HCT116 (cell line): ENCODE measurements at regions not wholly inside any gene's neighbourhood (a gene's known extent, or its start where the extent isn't known, plus 50 kb on each side); places are given as distances from the start of the nearest gene placed in this dataset.
A peak's percentile ranks its signal among the peaks of the same experiment; 100 is the strongest.

Experiments used
- ATAC-seq: fragments of 200-7000 bp; cut with Tn5 transposase; 2 replicates; pipeline ENCODE4 v1.9.1; 2020; ENCODE audit warnings: mild to moderate bottlenecking, moderate library complexity
- BruUV-seq: library from RNA; stranded (reverse); fragments of 400-500 nt; replicated peaks from 2 replicates; lab custom pipeline; 2021; lab: Mats Ljungman, UMichigan
- CTCF ChIA-PET: fragments of 300-600 bp; sonication (Branson Sonifier 250); formaldehyde crosslinking; loops from one replicate; lab custom pipeline; 2021; ENCODE audit warnings: antibody characterized with exemption; lab: Charles Lee
- POLR2A ChIA-PET: fragments of 300-600, 350-600 bp; sonication (Branson Sonifier 250); formaldehyde crosslinking; loops from one replicate; lab custom pipeline; 2021; ENCODE audit warnings: antibody characterized with exemption; lab: Charles Lee
- RAD21 ChIA-PET, 2 experiments: fragments of 300-600 bp; sonication (Branson Sonifier 250); formaldehyde crosslinking; loops; one replicate each; lab custom pipeline; 2023; ENCODE audit warnings: low total read pairs in 2 of 2; ENCODE audit not compliant: uncharacterized antibody in 2 of 2, unreplicated experiment in 2 of 2, low non-redundant PET in 1 of 2; lab: Charles Lee
- DNase-seq: peaks from one replicate; pipeline ENCODE4 v3.0.0-alpha.2; 2010; ENCODE audit warnings: low read depth, low spot score
- H2AFZ ChIP-seq: fragments of 200-600 bp; shearing (Covaris generic), sonication (generic); 2 replicates; pipeline ENCODE4 v1.6.1; 2017; ENCODE audit warnings: low read depth, mixed run types, mixed read lengths, antibody characterized with exemption, low read length; ENCODE audit not compliant: poor library complexity, severe bottlenecking
- H3K27ac ChIP-seq: 2 replicates; pipeline ENCODE4 v1.5.1; 2012; ENCODE audit warnings: low read depth, low read length
- H3K27me3 ChIP-seq: fragments of 200-600 bp; sonication (generic); 2 replicates; pipeline ENCODE4 v1.6.1; 2016; ENCODE audit warnings: mixed run types, low read length, mixed read lengths; ENCODE audit not compliant: insufficient read depth
- H3K36me3 ChIP-seq, 2 experiments: fragments of 200-500 bp in 1 of 2; fragments of 200-600 bp in 1 of 2; sonication (Bioruptor generic) in 1 of 2; sonication (generic) in 1 of 2; 2 replicates each; pipeline versions ENCODE4 v1.5.1 to v1.6.1; 2014 to 2016; ENCODE audit warnings: low read length in 2 of 2, inconsistent platforms in 1 of 2, mixed read lengths in 1 of 2, mixed run types in 1 of 2; ENCODE audit not compliant: insufficient read depth in 2 of 2, control insufficient read depth in 1 of 2
- H3K4me1 ChIP-seq, 2 experiments: fragments of 200-600 bp in 1 of 2; sonication (generic) in 1 of 2; 2 replicates each; pipeline versions ENCODE4 v1.5.1 to v1.6.1; 2012 to 2017; ENCODE audit warnings: low read length in 2 of 2, inconsistent platforms in 1 of 2, mild to moderate bottlenecking in 1 of 2, mixed read lengths in 1 of 2, mixed run types in 1 of 2, moderate library complexity in 1 of 2; ENCODE audit not compliant: insufficient read depth in 2 of 2, control insufficient read depth in 1 of 2
- H3K4me2 ChIP-seq: fragments of 200-600 bp; sonication (generic); 2 replicates; pipeline ENCODE4 v1.6.1; 2017; ENCODE audit warnings: mixed run types, low read length, mixed read lengths
- H3K4me3 ChIP-seq, 2 experiments: fragments of 200-600 bp in 1 of 2; sonication (generic) in 1 of 2; replicated peaks in 1 of 2; 2 replicates each; pipeline ENCODE4 v1.5.1; 2011 to 2016; ENCODE audit warnings: low read length in 2 of 2, control low read depth in 1 of 2, low read depth in 1 of 2, mild to moderate bottlenecking in 1 of 2, mixed read lengths in 1 of 2, mixed run types in 1 of 2
- H3K79me2 ChIP-seq: fragments of 200-600 bp; sonication (generic); 2 replicates; pipeline ENCODE4 v1.6.1; 2017; ENCODE audit warnings: mild to moderate bottlenecking, mixed run types, low read length, moderate library complexity, mixed read lengths; ENCODE audit not compliant: insufficient read depth
- H3K9ac ChIP-seq: fragments of 200-600 bp; sonication (generic); 2 replicates; pipeline ENCODE4 v1.6.1; 2016; ENCODE audit warnings: low read length, mixed read lengths
- H3K9me2 ChIP-seq: fragments of 200-600 bp; sonication (generic), shearing (Covaris generic); 2 replicates; pipeline ENCODE4 v1.6.1; 2017; ENCODE audit warnings: mixed run types, mild to moderate bottlenecking, moderate library complexity; ENCODE audit not compliant: insufficient read depth
- H3K9me3 ChIP-seq, 2 experiments: fragments of 200-500 bp in 1 of 2; fragments of 200-600 bp in 1 of 2; sonication (Bioruptor generic) in 1 of 2; sonication (generic) in 1 of 2; 2 replicates each; pipeline ENCODE4 v1.6.1; 2014 to 2017; ENCODE audit warnings: low read length in 2 of 2, mixed read lengths in 2 of 2, inconsistent platforms in 1 of 2, low read depth in 1 of 2, mild to moderate bottlenecking in 1 of 2, mixed run types in 1 of 2, moderate library complexity in 1 of 2; ENCODE audit not compliant: control insufficient read depth in 1 of 2, insufficient read depth in 1 of 2
- H4K20me1 ChIP-seq: fragments of 200-600 bp; sonication (generic), shearing (Covaris generic); 2 replicates; pipeline ENCODE4 v1.6.1; 2017; ENCODE audit warnings: mixed run types, mild to moderate bottlenecking, moderate library complexity; ENCODE audit not compliant: insufficient read depth
- ATF3 ChIP-seq: IDR thresholded peaks from 2 replicates; pipeline ENCODE4 v1.6.1; 2012
- CBX3 ChIP-seq: IDR thresholded peaks from 2 replicates; pipeline ENCODE4 v1.6.1; 2012; ENCODE audit warnings: low read depth
- CEBPB ChIP-seq: IDR thresholded peaks from 2 replicates; pipeline ENCODE4 v1.6.1; 2012; ENCODE audit warnings: low read depth
- CTCF ChIP-seq, 3 experiments: fragments of 200-600 bp in 1 of 3; sonication (generic) in 1 of 3; IDR thresholded peaks in 2 of 3; conservative IDR thresholded peaks in 1 of 3; 2 replicates each; pipeline ENCODE4 v1.5.1; 2012 to 2017; ENCODE audit warnings: low read depth in 2 of 3, low read length in 2 of 3, antibody characterized with exemption in 1 of 3, borderline replicate concordance in 1 of 3, control low read depth in 1 of 3, mild to moderate bottlenecking in 1 of 3, mixed read lengths in 1 of 3, mixed run types in 1 of 3, moderate library complexity in 1 of 3; ENCODE audit not compliant: insufficient read depth in 1 of 3
- ELF1 ChIP-seq: IDR thresholded peaks from 2 replicates; pipeline ENCODE4 v1.6.1; 2012; ENCODE audit warnings: low read depth, borderline replicate concordance
- EZH2 ChIP-seq: fragments of 200-600 bp; sonication (generic); IDR thresholded peaks from 2 replicates; pipeline ENCODE4 v1.6.1; 2017; ENCODE audit warnings: antibody characterized with exemption, mixed run types
- EZH2phosphoT487 ChIP-seq: fragments of 200-600 bp; IDR thresholded peaks from 2 replicates; pipeline ENCODE4 v1.6.1; 2018; ENCODE audit warnings: antibody characterized with exemption, borderline replicate concordance
- MAX ChIP-seq: IDR thresholded peaks from 2 replicates; pipeline ENCODE4 v1.6.1; 2012
- SP1 ChIP-seq: IDR thresholded peaks from 2 replicates; pipeline ENCODE4 v1.6.1; 2012; ENCODE audit warnings: low read depth
- SRF ChIP-seq: IDR thresholded peaks from 2 replicates; pipeline ENCODE4 v1.6.1; 2012; ENCODE audit warnings: low read depth
- YY1 ChIP-seq: IDR thresholded peaks from 2 replicates; pipeline ENCODE4 v1.6.1; 2011; ENCODE audit warnings: low read length, low read depth, moderate library complexity, mild to moderate bottlenecking; ENCODE audit not compliant: insufficient replicate concordance; ENCODE audit errors: extremely low read depth
- ZBTB33 ChIP-seq: IDR thresholded peaks from 2 replicates; pipeline ENCODE4 v1.6.1; 2011; ENCODE audit warnings: mild to moderate bottlenecking, low read length, moderate library complexity; ENCODE audit not compliant: insufficient replicate concordance; ENCODE audit errors: extremely low read depth
- intact Hi-C: fragments of 100-400 bp; cut with micrococcal nuclease; formaldehyde crosslinking; loops from 2 replicates; pipeline ENCODE4 v1.10.0; 2022

- Histone ChIP-seq H3K9ac (no peak overlapping the region), H3K79me2 (no peaks in the 10 kb centered on the region), H3K27me3 (no peaks in the 10 kb centered on the region), H3K27ac (no peak overlapping the region), H3K4me3 (no peak overlapping the region), H4K20me1 (no peaks in the 10 kb centered on the region), H3K4me2 (no peak overlapping the region), H3K4me1 (peaks cover 0 to 3% of the 10 kb centered on the region in 2 experiments; a peak in 1 of 4 replicates), H3K9me3 (no peaks in the 10 kb centered on the region), H2AFZ (peak overlapping the region; percentile 38), H3K9me2 (no peaks in the 10 kb centered on the region), H3K36me3 (no peaks in the 10 kb centered on the region)
- DNase-seq (no peak), ATAC-seq (no peak)
- ChIA-PET CTCF (no interaction called here), POLR2A (interaction anchor here (1.1 kb wide), 1 partner anchor 514 kb away, joined by 3 read pairs; the partner anchor contains the start of gene CITED2), RAD21 (interaction anchor here in 1 of 2 experiments (0.7 kb wide), 1 partner anchor 501 kb away, joined by 4 read pairs; no protein-coding TSS in a partner anchor)
- BruUV-seq, result no TSS peak
- intact Hi-C loops, result no loop called here
- TF ChIP-seq ATF3, result no peak
- TF ChIP-seq EZH2, result no peak
- TF ChIP-seq CEBPB, result no peak
- no peak for TF ChIP-seq EZH2phosphoT487
- TF ChIP-seq SP1, result no peak
- TF ChIP-seq CBX3, result no peak
- TF ChIP-seq CTCF (IDR thresholded peaks at IDR 0.05 in 2 of 3, conservative IDR thresholded peaks at IDR 0.05 in 1 of 3; ENCODE audit: borderline replicate concordance in 1 of 3, insufficient read depth in 1 of 3, low read depth in 2 of 3, low read length in 2 of 3), result no peak
- no peak for TF ChIP-seq SRF
- no peak for TF ChIP-seq YY1
- TF ChIP-seq ELF1, result no peak
- TF ChIP-seq MAX, result no peak
- TF ChIP-seq ZBTB33, result no peak
Measured at GRCh38 chr6:139888681-139889122, 514.3 kb upstream of the CITED2 start.
